ENCODE measurements at regions not wholly inside any gene's neighbourhood (a gene's known extent, or its start where the extent isn't known, plus 50 kb on each side); places are given as distances from the start of the nearest gene placed in this dataset.

DNA sequence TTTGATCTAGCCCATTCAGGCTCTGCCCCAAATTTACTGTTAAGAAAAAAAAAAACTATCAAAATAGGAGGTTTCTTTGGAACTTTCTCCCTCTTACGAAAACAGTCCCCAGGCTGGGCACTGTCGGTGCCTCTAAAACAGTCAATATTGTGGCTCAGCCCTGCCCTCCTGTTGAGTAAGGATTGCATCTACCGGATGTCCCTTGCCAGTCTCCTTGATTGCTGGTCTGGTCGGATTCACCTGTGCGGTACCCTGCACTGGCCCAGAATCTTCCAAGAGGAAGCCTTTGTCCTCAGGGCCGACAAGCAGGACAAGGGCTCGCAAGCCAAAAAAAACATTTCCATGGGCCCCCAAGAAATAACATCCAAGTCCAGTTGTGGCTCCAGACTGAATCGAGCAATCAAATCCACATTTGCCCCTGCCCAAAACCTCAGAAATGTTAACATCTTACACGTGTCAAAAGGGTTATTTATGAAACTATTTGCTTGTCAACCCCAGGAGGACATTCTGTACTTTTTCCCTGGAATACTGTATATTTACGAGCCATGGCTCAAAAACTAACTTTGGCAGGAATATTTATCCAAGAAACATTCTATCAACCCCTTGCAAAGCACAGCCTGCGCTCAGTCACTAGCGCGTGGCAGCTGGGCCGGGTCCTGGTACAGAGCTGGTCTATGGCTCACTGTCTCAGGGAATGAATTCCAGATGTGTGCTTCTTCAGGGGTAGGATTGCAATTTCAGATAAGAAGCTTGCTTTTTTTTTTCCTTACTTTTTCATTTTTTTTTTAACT lies 129.2 kb upstream of the ADRA1B start:
- POLR2A ChIA-PET, result no interaction called here
- FAIRE-seq (no peak), DNase-seq (ENCODE audit: extremely low read depth in 1 of 4, low spot score in 3 of 4) (no peak), ATAC-seq (no peak)
- no peak overlapping the region for H3K4me2 ChIP-seq (ENCODE audit: insufficient read depth, low read length)
- 2% methylated on average over 14 of the region's 14 CpGs for WGBS (ENCODE audit: insufficient coverage, low coverage, missing lambda C conversion rate)
- H3K9me3 ChIP-seq (replicated peaks; ENCODE audit: control insufficient read depth, insufficient read depth, low read depth, low read length), result no peaks in the 10 kb centered on the region
- CTCF ChIA-PET (ENCODE audit: low intra/inter-chr PET ratio), result no interaction called here
- H3K79me2 ChIP-seq (ENCODE audit: control insufficient read depth, insufficient read depth, low read length), result no peaks in the 10 kb centered on the region
- in situ Hi-C loops (cut with MboI) (no loop called here), intact Hi-C loops (cut with micrococcal nuclease) (no loop called here)
- H3K9me1 ChIP-seq (ENCODE audit: control insufficient read depth, insufficient read depth, low read length), result no peaks in the 10 kb centered on the region
- no peak overlapping the region for H2AFZ ChIP-seq (ENCODE audit: low read depth, low read length)
- no TSS peak for BruUV-seq (replicated peaks)
- H3K4me1 ChIP-seq (replicated peaks in 1 of 2; ENCODE audit: control insufficient read depth in 2 of 2, insufficient read depth in 2 of 2, low read length in 2 of 2), result no peaks in the 10 kb centered on the region; a peak in 1 of 5 replicates
- no peaks in the 10 kb centered on the region for H4K20me1 ChIP-seq (replicated peaks; ENCODE audit: control insufficient read depth, insufficient read depth, low read length)
- no peak for TF ChIP-seq XRCC5 (IDR thresholded peaks at IDR 0.05; ENCODE audit: low read depth, low read length)
- TF ChIP-seq, protein P1, sequence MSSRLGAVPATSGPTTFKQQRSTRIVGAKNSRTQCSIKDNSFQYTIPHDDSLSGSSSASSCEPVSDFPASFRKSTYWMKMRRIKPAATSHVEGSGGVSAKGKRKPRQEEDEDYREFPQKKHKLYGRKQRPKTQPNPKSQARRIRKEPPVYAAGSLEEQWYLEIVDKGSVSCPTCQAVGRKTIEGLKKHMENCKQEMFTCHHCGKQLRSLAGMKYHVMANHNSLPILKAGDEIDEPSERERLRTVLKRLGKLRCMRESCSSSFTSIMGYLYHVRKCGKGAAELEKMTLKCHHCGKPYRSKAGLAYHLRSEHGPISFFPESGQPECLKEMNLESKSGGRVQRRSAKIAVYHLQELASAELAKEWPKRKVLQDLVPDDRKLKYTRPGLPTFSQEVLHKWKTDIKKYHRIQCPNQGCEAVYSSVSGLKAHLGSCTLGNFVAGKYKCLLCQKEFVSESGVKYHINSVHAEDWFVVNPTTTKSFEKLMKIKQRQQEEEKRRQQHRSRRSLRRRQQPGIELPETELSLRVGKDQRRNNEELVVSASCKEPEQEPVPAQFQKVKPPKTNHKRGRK (tag; IDR thresholded peaks at IDR 0.05), result no peak
- H3K9ac ChIP-seq (ENCODE audit: insufficient read depth in 1 of 2, low read depth in 2 of 2, low read length in 2 of 2), result no peak overlapping the region
- peaks cover 0 to 11% of the 10 kb centered on the region in 2 experiments; a peak in 2 of 5 replicates for H3K27me3 ChIP-seq (ENCODE audit: control insufficient read depth in 2 of 2, insufficient read depth in 2 of 2, low read length in 2 of 2)
- H3K4me3 ChIP-seq, result no peak overlapping the region
- H3K36me3 ChIP-seq (ENCODE audit: control insufficient read depth, insufficient read depth, low read length), result no peaks in the 10 kb centered on the region
- no peak overlapping the region for H3K27ac ChIP-seq (ENCODE audit: extremely low read depth, low read depth, low read length)

DNA sequence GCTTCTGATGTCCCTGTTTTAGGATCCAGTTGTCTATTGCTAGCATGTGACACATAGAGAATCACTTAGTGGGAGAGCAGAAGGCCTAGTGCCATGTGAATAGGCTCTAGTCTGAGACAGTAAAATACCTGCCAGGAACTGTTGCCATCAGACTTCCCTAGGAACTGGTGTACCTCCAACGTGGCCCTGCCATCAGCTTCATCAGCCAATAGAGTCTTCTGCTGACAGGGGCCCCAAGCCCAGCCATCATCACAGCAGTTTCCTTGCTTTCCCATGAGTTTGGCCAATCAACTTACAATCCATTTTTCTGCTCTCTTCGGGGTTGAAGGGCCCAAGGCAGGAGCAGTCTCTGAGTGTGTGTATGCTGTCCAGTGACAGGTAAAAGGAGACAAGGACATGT lies 128.4 kb upstream of the ADRA1B start:
- Histone ChIP-seq H2AFZ (ENCODE audit: low read depth, low read length) (no peak overlapping the region), H3K36me3 (ENCODE audit: control insufficient read depth, insufficient read depth, low read length) (no peaks in the 10 kb centered on the region), H3K27me3 (ENCODE audit: control insufficient read depth in 2 of 2, insufficient read depth in 2 of 2, low read length in 2 of 2) (peaks cover 0 to 11% of the 10 kb centered on the region in 2 experiments; a peak in 2 of 5 replicates), H3K9ac (ENCODE audit: insufficient read depth in 1 of 2, low read depth in 2 of 2, low read length in 2 of 2) (no peak overlapping the region), H3K4me1 (replicated peaks in 1 of 2; ENCODE audit: control insufficient read depth in 2 of 2, insufficient read depth in 2 of 2, low read length in 2 of 2) (no peaks in the 10 kb centered on the region; a peak in 1 of 5 replicates), H3K9me3 (replicated peaks; ENCODE audit: control insufficient read depth, insufficient read depth, low read depth, low read length) (no peaks in the 10 kb centered on the region), H3K27ac (ENCODE audit: extremely low read depth, low read depth, low read length) (no peak overlapping the region), H3K4me3 (no peak overlapping the region), H3K79me2 (ENCODE audit: control insufficient read depth, insufficient read depth, low read length) (no peaks in the 10 kb centered on the region), H3K4me2 (ENCODE audit: insufficient read depth, low read length) (no peak overlapping the region), H3K9me1 (ENCODE audit: control insufficient read depth, insufficient read depth, low read length) (no peaks in the 10 kb centered on the region), H4K20me1 (replicated peaks; ENCODE audit: control insufficient read depth, insufficient read depth, low read length) (no peaks in the 10 kb centered on the region)
- BruUV-seq (replicated peaks), result no TSS peak
- POLR2A ChIA-PET, result no interaction called here
- FAIRE-seq (no peak), DNase-seq (ENCODE audit: extremely low read depth in 1 of 4, low spot score in 3 of 4) (no peak), ATAC-seq (no peak)
- in situ Hi-C loops (cut with MboI) (no loop called here), intact Hi-C loops (cut with micrococcal nuclease) (no loop called here)
- WGBS (ENCODE audit: insufficient coverage, low coverage, missing lambda C conversion rate), result 0% methylated on average over 2 of the region's 2 CpGs
- CTCF ChIA-PET (ENCODE audit: low intra/inter-chr PET ratio), result no interaction called here
- no peak for TF ChIP-seq ZNF316 (IDR thresholded peaks at IDR 0.05)
- TF ChIP-seq NUFIP1 (IDR thresholded peaks at IDR 0.05; ENCODE audit: partially characterized antibody), result no peak
- TF ChIP-seq HNRNPH1 (optimal IDR thresholded peaks at IDR 0.05; ENCODE audit: low read depth, low read length), result no peak
- TF ChIP-seq, protein P2, sequence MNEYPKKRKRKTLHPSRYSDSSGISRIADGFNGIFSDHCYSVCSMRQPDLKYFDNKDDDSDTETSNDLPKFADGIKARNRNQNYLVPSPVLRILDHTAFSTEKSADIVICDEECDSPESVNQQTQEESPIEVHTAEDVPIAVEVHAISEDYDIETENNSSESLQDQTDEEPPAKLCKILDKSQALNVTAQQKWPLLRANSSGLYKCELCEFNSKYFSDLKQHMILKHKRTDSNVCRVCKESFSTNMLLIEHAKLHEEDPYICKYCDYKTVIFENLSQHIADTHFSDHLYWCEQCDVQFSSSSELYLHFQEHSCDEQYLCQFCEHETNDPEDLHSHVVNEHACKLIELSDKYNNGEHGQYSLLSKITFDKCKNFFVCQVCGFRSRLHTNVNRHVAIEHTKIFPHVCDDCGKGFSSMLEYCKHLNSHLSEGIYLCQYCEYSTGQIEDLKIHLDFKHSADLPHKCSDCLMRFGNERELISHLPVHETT (CRISPR knock-in tag; conservative IDR thresholded peaks at IDR 0.05 in 1 of 2, IDR thresholded peaks at IDR 0.05 in 1 of 2), result no peak
